Skeletal muscle tissue (tissue), 3 donors: ENCODE measurements at regions not wholly inside any gene's neighbourhood (a gene's known extent, or its start where the extent isn't known, plus 50 kb on each side); places are given as distances from the start of the nearest gene placed in this dataset.

Source experiments
- H3K27ac ChIP-seq: one replicate; pipeline ENCODE4 v1.7.0; 2013; ENCODE audit warnings: mild to moderate bottlenecking, low read depth, low read length, inconsistent platforms
- H3K27me3 ChIP-seq, 3 donors: one replicate each; pipeline ENCODE4 v1.7.0; 2013; ENCODE audit warnings: low read length in 3 of 3; ENCODE audit not compliant: control insufficient read depth in 3 of 3, insufficient read depth in 3 of 3
- H3K36me3 ChIP-seq, 3 donors: one replicate each; pipeline ENCODE4 v1.7.0; 2013; ENCODE audit warnings: low read length in 3 of 3; ENCODE audit not compliant: control insufficient read depth in 3 of 3, insufficient read depth in 3 of 3
- H3K4me1 ChIP-seq, 3 donors: one replicate each; pipeline ENCODE4 v1.7.0; 2013; ENCODE audit warnings: low read length in 3 of 3, mild to moderate bottlenecking in 3 of 3; ENCODE audit not compliant: control insufficient read depth in 3 of 3, insufficient read depth in 3 of 3
- H3K4me3 ChIP-seq, 3 donors: one replicate each; pipeline ENCODE4 v1.7.0; 2013; ENCODE audit warnings: low read length in 3 of 3
- H3K9ac ChIP-seq, 3 donors: one replicate each; pipeline ENCODE4 v1.7.0; 2013; ENCODE audit warnings: low read length in 3 of 3, mild to moderate bottlenecking in 3 of 3, moderate library complexity in 2 of 3, low read depth in 1 of 3
- H3K9me3 ChIP-seq, 3 donors: one replicate each; pipeline ENCODE4 v1.7.0; 2013; ENCODE audit warnings: low read length in 3 of 3; ENCODE audit not compliant: control insufficient read depth in 3 of 3
- donor health status: Osteomylitis.

DNA sequence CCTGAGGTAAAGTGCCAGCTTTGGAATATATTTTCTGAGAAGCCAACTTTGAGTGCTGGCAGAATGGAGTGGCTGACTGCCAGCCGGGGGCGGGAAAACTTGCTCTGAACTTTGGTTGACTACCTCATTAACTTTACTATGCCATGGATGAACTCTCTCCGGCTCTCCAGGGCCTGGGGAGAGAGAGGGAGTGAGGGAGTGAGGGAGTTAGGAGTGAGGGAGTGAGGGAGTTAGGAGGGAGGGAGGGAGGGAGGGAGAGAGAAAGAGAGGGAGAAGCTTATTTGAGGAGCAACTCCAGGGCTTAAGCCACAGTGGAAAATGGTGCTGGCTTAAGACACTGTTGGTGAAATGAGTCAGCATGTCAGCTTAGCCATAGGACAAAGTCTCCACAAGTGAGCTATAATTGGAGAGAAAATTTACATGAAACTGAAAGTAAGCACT lies 280.9 kb upstream of the RPS6KA3 start:
- Histone ChIP-seq H3K4me1 (no peaks in the 10 kb centered on the region), H3K4me3 (no peak overlapping the region), H3K36me3 (no peaks in the 10 kb centered on the region), H3K27me3 (no peaks in the 10 kb centered on the region), H3K27ac (no peak overlapping the region), H3K9me3 (no peaks in the 10 kb centered on the region), H3K9ac (no peak overlapping the region)

DNA sequence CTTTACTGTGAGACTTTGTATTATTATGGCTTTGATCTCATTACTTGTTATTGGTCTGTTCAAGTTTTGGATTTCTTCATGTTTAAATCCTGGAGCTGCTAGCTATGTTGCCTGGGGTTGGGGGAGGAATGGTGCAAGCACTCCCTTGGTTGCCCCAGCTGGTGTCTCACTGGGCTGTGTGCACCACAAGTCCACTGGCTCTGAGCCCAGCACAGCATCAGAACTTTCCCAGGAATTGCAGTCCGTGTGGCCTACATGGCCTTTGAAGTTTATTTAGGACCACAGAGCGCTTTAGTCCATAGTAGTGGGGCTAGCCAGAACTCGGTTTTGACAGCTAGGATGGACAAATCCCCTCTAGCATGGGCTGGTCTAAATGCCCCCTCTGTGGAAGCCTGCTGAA lies 278.8 kb upstream of the RPS6KA3 start:
- Histone ChIP-seq H3K27ac (no peak overlapping the region), H3K9me3 (no peaks in the 10 kb centered on the region), H3K4me3 (no peak overlapping the region), H3K27me3 (no peaks in the 10 kb centered on the region), H3K36me3 (no peaks in the 10 kb centered on the region), H3K9ac (no peak overlapping the region), H3K4me1 (no peaks in the 10 kb centered on the region)

DNA sequence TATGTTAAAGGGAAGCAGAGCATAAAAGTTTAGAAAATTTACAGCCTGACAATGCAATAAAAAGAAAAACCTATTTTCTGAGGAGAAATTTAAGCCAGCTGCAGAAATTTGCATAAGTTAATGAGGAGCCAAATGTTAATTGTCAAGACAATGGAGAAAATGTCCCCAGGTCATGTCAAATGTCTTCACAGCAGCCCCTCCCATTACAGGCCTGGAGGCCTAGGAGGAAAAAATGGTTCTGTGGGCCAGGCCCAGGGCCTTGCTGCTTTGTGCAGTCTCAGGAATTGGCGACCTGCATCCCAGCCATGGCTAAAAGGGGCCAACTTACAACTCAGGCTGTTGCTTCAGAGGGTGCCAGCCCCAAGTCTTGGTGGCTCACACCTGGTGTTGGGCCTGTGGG lies 275.4 kb upstream of the RPS6KA3 start:
- no peaks in the 10 kb centered on the region for H3K36me3 ChIP-seq
- H3K9ac ChIP-seq, result no peak overlapping the region
- no peaks in the 10 kb centered on the region for H3K4me1 ChIP-seq
- no peak overlapping the region for H3K4me3 ChIP-seq
- H3K9me3 ChIP-seq, result no peaks in the 10 kb centered on the region
- H3K27ac ChIP-seq, result no peak overlapping the region
- H3K27me3 ChIP-seq, result no peaks in the 10 kb centered on the region

DNA sequence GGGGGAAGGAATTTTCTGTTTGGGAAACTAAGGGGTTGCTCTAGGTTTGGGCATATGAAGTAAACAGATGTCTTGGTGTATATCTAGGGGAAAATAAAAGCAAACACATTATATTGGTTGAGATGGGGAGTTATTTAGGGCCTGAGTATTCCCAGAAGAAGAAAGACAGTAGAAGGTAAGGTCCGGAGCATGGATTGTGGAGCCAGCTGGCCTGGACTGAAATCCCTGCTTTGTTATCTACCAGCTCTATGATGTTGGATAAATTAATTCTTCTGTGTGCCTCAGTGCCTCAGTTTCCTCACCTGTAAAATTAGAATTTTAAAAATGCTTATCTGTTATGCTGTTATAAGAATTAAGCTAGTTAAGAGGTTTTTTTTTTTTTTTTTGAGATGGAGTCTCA lies 272.3 kb upstream of the RPS6KA3 start:
- Histone ChIP-seq H3K36me3 (no peaks in the 10 kb centered on the region), H3K4me3 (no peak overlapping the region), H3K27ac (no peak overlapping the region), H3K9me3 (no peaks in the 10 kb centered on the region), H3K27me3 (no peaks in the 10 kb centered on the region), H3K9ac (no peak overlapping the region), H3K4me1 (no peaks in the 10 kb centered on the region)

DNA sequence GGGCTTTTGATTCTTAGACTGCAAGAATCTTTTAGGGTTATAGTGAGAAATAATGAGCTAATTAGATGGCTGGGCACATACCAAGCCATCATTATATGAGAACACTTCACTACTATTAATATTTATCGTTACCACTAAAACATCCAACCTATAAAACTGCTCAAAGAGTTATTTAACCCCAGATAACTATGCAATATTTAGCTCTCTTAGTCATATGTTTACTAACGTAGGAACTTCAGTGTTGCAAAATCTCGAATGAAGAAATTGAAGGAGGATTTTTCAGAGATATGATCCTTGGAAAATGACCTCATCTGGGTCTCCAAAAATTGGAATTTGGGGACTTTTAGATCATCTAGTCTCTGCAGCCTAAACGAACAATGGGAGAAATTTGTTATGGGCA lies 265.0 kb upstream of the RPS6KA3 start:
- no peak overlapping the region for H3K27ac ChIP-seq
- H3K27me3 ChIP-seq, result peaks cover 0 to 14% (median 0%) of the 10 kb centered on the region in 3 donors
- H3K9me3 ChIP-seq, result no peaks in the 10 kb centered on the region
- no peaks in the 10 kb centered on the region for H3K36me3 ChIP-seq
- H3K9ac ChIP-seq, result no peak overlapping the region
- H3K4me3 ChIP-seq, result no peak overlapping the region
- peaks cover 0 to 5% (median 0%) of the 10 kb centered on the region in 3 donors for H3K4me1 ChIP-seq

DNA sequence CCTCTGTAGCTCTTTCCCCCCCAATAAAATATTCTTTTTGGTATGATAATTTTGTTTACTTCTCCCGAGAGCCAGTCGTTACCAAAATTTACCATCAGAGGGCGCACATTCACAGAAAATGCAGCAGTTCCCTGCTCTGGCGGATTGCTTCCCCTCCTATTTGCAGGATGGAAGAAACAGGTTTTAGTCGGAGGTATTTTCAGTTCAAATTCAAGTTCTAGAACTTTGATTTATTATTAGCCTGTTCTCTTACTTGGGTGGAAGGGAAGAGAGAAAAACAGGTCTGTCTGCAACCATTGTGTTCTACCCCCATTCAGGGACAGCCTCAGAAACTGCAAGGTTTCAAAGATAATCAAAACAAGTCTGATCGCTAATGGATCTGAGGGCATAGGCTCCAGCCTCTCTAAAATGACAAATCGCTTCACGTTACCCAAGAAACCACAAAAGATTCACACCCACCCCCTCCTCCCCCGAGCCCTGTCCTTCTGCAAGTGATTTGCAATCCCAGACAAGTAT lies 263.8 kb upstream of the RPS6KA3 start:
- H3K9me3 ChIP-seq, result no peaks in the 10 kb centered on the region
- H3K9ac ChIP-seq, result peak overlapping the region in 1 of 3 donors; percentile 62
- H3K4me1 ChIP-seq, result peaks cover 0 to 5% (median 0%) of the 10 kb centered on the region in 3 donors
- peaks cover 0 to 14% (median 0%) of the 10 kb centered on the region in 3 donors for H3K27me3 ChIP-seq
- H3K4me3 ChIP-seq, result peak overlapping the region; percentile 32 to 45 (median 38)
- no peaks in the 10 kb centered on the region for H3K36me3 ChIP-seq
- H3K27ac ChIP-seq, result no peak overlapping the region

DNA sequence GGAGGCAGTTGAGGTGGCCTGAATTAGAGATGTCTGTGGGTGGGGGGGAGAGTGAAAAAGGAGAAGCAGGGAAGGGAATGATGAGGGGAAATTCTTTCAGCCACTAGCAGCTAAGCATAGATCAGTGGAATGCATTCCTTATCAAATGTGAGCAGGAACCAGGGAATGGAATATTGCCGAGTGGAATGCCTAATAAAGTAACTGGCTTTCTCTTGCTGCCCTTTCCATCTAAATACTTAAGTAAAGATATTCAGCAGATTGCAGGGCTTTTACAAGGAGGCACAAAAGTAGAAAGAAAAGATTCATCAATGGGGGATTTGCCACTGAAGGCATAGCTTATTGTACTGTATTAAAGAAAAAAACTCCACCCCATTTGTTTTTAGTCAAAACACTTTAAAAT lies 263.0 kb upstream of the RPS6KA3 start:
- Histone ChIP-seq H3K9ac (peak overlapping the region in 1 of 3 donors; percentile 33), H3K4me3 (no peak overlapping the region), H3K27ac (no peak overlapping the region), H3K36me3 (no peaks in the 10 kb centered on the region), H3K9me3 (no peaks in the 10 kb centered on the region), H3K4me1 (peaks cover 0 to 5% (median 0%) of the 10 kb centered on the region in 3 donors), H3K27me3 (peaks cover 0 to 14% (median 0%) of the 10 kb centered on the region in 3 donors)

DNA sequence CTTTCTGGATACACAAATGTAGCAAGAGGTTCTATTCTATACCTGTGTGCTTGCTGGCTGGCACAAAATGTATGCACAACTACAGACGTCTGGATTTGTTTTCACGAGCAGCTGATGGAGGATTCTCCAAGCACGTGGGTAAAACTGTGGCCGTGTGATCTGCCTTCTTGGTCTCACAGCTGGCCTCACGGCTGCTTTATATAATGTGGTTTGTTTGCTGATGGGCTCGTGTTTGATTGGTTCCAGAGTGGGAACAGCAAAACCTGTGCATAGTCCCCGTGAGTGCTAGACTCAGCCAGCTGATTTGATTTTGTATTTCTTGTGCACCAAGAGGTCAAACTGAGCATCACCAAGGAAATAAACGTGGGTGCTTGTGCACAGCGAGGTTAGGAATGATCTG lies 262.6 kb upstream of the RPS6KA3 start:
- Histone ChIP-seq H3K27me3 (peaks cover 0 to 14% (median 0%) of the 10 kb centered on the region in 3 donors), H3K9me3 (no peaks in the 10 kb centered on the region), H3K4me3 (no peak overlapping the region), H3K4me1 (peaks cover 0 to 5% (median 0%) of the 10 kb centered on the region in 3 donors), H3K27ac (no peak overlapping the region), H3K9ac (no peak overlapping the region), H3K36me3 (no peaks in the 10 kb centered on the region)

DNA sequence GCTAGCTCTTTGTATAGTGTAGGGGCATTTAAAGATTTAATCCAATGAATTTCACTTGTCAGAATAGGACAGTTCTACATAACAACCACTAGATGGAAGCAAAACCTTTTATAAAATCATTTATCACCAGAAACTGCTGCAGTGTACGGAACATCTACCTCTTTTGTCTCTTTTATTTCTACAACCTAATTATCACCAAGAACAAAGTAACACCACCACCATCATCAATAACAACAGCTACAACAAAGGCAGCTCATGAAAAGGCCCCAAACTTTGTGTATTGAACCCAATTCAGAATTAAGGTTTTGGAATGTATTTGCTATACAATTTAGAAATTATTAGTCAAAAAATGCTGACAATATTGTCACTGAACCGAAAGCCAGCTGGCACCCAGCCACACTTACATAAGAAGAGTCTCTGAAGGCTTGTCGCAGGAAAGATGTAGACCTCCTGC lies 260.9 kb upstream of the RPS6KA3 start:
- H3K9ac ChIP-seq, result no peak overlapping the region
- H3K4me3 ChIP-seq, result no peak overlapping the region
- no peaks in the 10 kb centered on the region for H3K36me3 ChIP-seq
- no peak overlapping the region for H3K27ac ChIP-seq
- H3K9me3 ChIP-seq, result no peaks in the 10 kb centered on the region
- peaks cover 0 to 14% (median 0%) of the 10 kb centered on the region in 3 donors for H3K27me3 ChIP-seq
- H3K4me1 ChIP-seq, result peaks cover 0 to 5% (median 0%) of the 10 kb centered on the region in 3 donors

DNA sequence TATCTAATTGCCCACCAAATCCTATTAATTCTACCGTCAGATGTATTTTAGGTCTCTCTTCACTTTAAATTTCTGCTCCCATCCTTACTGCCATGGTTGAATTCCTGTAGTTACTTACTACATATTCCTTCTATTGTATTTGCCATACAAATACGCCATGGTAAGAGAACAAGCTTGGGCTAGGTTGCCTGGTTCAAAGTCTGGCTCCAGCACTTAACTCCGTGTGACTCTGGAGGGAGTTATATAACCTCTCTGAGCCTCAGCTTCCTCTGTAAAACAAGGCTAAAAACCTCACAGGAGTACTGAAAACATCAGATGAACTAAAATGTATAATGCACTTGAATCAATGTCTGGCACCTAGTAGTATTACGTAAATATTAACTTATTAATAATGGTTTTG lies 260.3 kb upstream of the RPS6KA3 start:
- H3K9me3 ChIP-seq, result no peaks in the 10 kb centered on the region
- no peak overlapping the region for H3K4me3 ChIP-seq
- no peak overlapping the region for H3K27ac ChIP-seq
- H3K4me1 ChIP-seq, result peaks cover 0 to 5% (median 0%) of the 10 kb centered on the region in 3 donors
- H3K27me3 ChIP-seq, result peaks cover 0 to 16% (median 0%) of the 10 kb centered on the region in 3 donors
- no peaks in the 10 kb centered on the region for H3K36me3 ChIP-seq
- no peak overlapping the region for H3K9ac ChIP-seq
